ENCODE measurements at regions not wholly inside any gene's neighbourhood (a gene's known extent, or its start where the extent isn't known, plus 50 kb on each side); places are given as distances from the start of the nearest gene placed in this dataset.
"Not testable (repeated sequence)": the region's sequence is repeated elsewhere in the genome, so short reads cannot be mapped to it uniquely, and the experiment has no call there.

GRCh38 chr6:125453516-125453915 lies 151.7 kb upstream of the HDDC2 start:
- Histone ChIP-seq H3K27ac (no peak overlapping the region), H3K4me1 (ENCODE audit: control insufficient read depth in 1 of 2, low read depth in 2 of 2) (no peaks in the 10 kb centered on the region), H3K27me3 (replicated peaks; ENCODE audit: insufficient read depth) (no peaks in the 10 kb centered on the region), H3K36me3 (no peaks in the 10 kb centered on the region), H3K9me3 (no peaks in the 10 kb centered on the region), H3K4me3 (no peak overlapping the region)
- DNase-seq (ENCODE audit: low spot score) (no peak), ATAC-seq (ENCODE audit: insufficient number of reproducible peaks, low FRiP score, low read depth) (no peak)
- no peak for TF ChIP-seq CTCF (IDR thresholded peaks at IDR 0.05)

GRCh38 chr6:125454351-125454750 lies 152.6 kb upstream of the HDDC2 start:
- no peak for DNase-seq (ENCODE audit: low spot score)
- Histone ChIP-seq H3K27me3 (replicated peaks; ENCODE audit: insufficient read depth) (no peaks in the 10 kb centered on the region), H3K9me3 (no peaks in the 10 kb centered on the region), H3K36me3 (no peaks in the 10 kb centered on the region), H3K27ac (no peak overlapping the region), H3K4me1 (ENCODE audit: control insufficient read depth in 1 of 2, low read depth in 2 of 2) (no peaks in the 10 kb centered on the region), H3K4me3 (no peak overlapping the region)
- TF ChIP-seq CTCF (IDR thresholded peaks at IDR 0.05) = no peak
- no peak for ATAC-seq (ENCODE audit: insufficient number of reproducible peaks, low FRiP score, low read depth)

- H3K27me3 ChIP-seq (replicated peaks; ENCODE audit: insufficient read depth); H3K9me3 ChIP-seq; DNase-seq (ENCODE audit: low spot score); H3K4me1 ChIP-seq (ENCODE audit: control insufficient read depth in 1 of 2, low read depth in 2 of 2); ATAC-seq (ENCODE audit: insufficient number of reproducible peaks, low FRiP score, low read depth); H3K36me3 ChIP-seq; H3K4me3 ChIP-seq; H3K27ac ChIP-seq: not testable (repeated sequence)
Measured at GRCh38 chr6:125458493-125458892, 156.7 kb upstream of the HDDC2 start.

- not testable (repeated sequence) for H3K4me3 ChIP-seq
Measured at GRCh38 chr6:125465332-125465731, 163.6 kb upstream of the HDDC2 start.

GRCh38 chr6:125469915-125470314 lies 168.1 kb upstream of the HDDC2 start:
- DNase-seq (ENCODE audit: low spot score) (no peak), ATAC-seq (ENCODE audit: insufficient number of reproducible peaks, low FRiP score, low read depth) (no peak)
- Histone ChIP-seq H3K4me3 (no peak overlapping the region), H3K27me3 (replicated peaks; ENCODE audit: insufficient read depth) (no peaks in the 10 kb centered on the region), H3K36me3 (no peaks in the 10 kb centered on the region), H3K4me1 (ENCODE audit: control insufficient read depth in 1 of 2, low read depth in 2 of 2) (peaks cover 6 to 20% of the 10 kb centered on the region in 2 donors), H3K9me3 (no peaks in the 10 kb centered on the region), H3K27ac (no peak overlapping the region)
- no peak for TF ChIP-seq CTCF (IDR thresholded peaks at IDR 0.05)

More at GRCh38 chr6:125465332-125465731, 163.6 kb upstream of the HDDC2 start:
- not testable (repeated sequence) for ATAC-seq (ENCODE audit: insufficient number of reproducible peaks, low FRiP score, low read depth); DNase-seq (ENCODE audit: low spot score); H3K27ac ChIP-seq; H3K27me3 ChIP-seq (replicated peaks; ENCODE audit: insufficient read depth); H3K36me3 ChIP-seq; H3K9me3 ChIP-seq
- H3K4me1 ChIP-seq (ENCODE audit: control insufficient read depth in 1 of 2, low read depth in 2 of 2) = peaks cover 0 to 14% of the 10 kb centered on the region in 2 donors

- Histone ChIP-seq H3K27ac (no peak overlapping the region), H3K27me3 (replicated peaks; ENCODE audit: insufficient read depth) (no peaks in the 10 kb centered on the region), H3K4me1 (ENCODE audit: control insufficient read depth in 1 of 2, low read depth in 2 of 2) (peaks cover 6 to 20% of the 10 kb centered on the region in 2 donors), H3K36me3 (no peaks in the 10 kb centered on the region), H3K9me3 (no peaks in the 10 kb centered on the region), H3K4me3 (no peak overlapping the region)
- ATAC-seq (ENCODE audit: insufficient number of reproducible peaks, low FRiP score, low read depth) (no peak), DNase-seq (ENCODE audit: low spot score) (no peak)
- TF ChIP-seq CTCF (IDR thresholded peaks at IDR 0.05) = no peak
Measured at GRCh38 chr6:125471667-125472066, 169.9 kb upstream of the HDDC2 start.

Data from thoracic aorta (tissue), 2 donors.